ENCODE measurements at regions not wholly inside any gene's neighbourhood (a gene's known extent, or its start where the extent isn't known, plus 50 kb on each side); places are given as distances from the start of the nearest gene placed in this dataset.
A peak's percentile ranks its signal among the peaks of the same experiment; 100 is the strongest.

DNA sequence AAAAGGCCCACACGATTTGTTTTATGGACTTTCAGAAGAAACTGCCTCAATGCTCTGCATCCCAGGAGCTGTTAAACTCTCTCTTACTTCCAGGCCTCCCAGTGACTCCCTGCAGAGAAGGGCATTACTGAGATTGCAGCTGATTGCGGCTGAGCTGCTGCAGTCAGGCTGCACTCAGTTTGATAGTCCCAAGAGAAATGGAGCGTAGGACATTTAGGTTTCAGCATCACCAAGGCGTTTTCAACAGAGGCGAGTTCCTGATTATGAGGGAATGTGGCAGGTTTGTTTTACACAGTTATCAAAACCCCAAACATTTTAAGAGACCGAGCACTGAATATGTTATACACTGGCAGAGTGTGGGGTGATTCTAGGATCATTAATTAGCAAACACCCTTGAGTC, 145.6 kb downstream of the TBX18 start:
- peak overlapping the region in 1 of 4 donors; percentile 27 for H3K27ac ChIP-seq
- no peaks in the 10 kb centered on the region for H3K9me3 ChIP-seq
- peaks cover 0 to 4% (median 0%) of the 10 kb centered on the region in 4 donors for H3K4me1 ChIP-seq
- no peak overlapping the region for H3K4me3 ChIP-seq
- no peak for DNase-seq (ENCODE audit: low spot score in 2 of 2)
- no peaks in the 10 kb centered on the region for H3K36me3 ChIP-seq
- no peak for TF ChIP-seq EP300 (IDR thresholded peaks at IDR 0.05)
- TF ChIP-seq, protein P1, sequence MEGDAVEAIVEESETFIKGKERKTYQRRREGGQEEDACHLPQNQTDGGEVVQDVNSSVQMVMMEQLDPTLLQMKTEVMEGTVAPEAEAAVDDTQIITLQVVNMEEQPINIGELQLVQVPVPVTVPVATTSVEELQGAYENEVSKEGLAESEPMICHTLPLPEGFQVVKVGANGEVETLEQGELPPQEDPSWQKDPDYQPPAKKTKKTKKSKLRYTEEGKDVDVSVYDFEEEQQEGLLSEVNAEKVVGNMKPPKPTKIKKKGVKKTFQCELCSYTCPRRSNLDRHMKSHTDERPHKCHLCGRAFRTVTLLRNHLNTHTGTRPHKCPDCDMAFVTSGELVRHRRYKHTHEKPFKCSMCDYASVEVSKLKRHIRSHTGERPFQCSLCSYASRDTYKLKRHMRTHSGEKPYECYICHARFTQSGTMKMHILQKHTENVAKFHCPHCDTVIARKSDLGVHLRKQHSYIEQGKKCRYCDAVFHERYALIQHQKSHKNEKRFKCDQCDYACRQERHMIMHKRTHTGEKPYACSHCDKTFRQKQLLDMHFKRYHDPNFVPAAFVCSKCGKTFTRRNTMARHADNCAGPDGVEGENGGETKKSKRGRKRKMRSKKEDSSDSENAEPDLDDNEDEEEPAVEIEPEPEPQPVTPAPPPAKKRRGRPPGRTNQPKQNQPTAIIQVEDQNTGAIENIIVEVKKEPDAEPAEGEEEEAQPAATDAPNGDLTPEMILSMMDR (IDR thresholded peaks at IDR 0.05), result no peak
- no peak for TF ChIP-seq POLR2A (IDR thresholded peaks at IDR 0.05)
- H3K27me3 ChIP-seq, result no peaks in the 10 kb centered on the region
- 45 to 56% methylated on average over 6 of the region's 6 CpGs for WGBS, 2 donors

DNA sequence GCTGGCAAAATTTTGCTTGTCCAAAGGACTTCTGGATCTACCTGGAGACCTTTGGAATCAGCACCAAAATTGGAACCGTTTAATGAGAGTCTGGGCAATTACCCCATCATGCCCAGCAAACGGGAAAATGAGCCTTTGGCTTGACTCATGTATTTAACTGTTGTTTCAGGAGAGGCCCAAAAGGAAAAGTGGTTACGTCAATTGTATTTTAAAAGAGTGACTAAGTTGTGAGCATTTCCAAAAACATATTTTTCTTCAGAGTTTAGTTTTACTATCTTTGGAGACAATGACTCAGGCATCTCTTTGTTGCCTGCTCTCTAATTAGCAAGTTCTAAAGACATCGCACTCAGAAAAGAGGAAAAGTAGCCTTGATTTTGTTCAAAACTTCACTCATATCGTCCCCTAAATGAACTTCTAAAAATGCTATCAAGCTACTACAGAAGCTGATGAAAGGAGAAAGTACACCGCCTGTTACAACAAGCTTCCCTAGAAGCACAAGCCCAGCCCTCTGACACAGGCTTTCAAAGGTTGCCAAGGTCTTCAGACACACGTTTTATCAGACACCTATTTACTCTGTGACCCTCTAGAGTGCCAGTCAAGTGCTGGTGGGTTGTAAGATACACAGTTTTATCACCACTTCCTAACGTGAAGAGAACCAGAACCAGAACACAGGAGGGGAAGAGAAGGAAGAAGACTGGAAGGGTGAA, 146.2 kb downstream of the TBX18 start:
- H3K4me1 ChIP-seq, result peaks cover 0 to 4% (median 0%) of the 10 kb centered on the region in 4 donors
- 54% methylated on average over 8 of the region's 8 CpGs for WGBS, 2 donors
- TF ChIP-seq EP300 (IDR thresholded peaks at IDR 0.05), result no peak
- TF ChIP-seq, protein P1 (IDR thresholded peaks at IDR 0.05), result no peak
- no peak for TF ChIP-seq POLR2A (IDR thresholded peaks at IDR 0.05)
- no peaks in the 10 kb centered on the region for H3K9me3 ChIP-seq
- H3K4me3 ChIP-seq, result no peak overlapping the region
- no peaks in the 10 kb centered on the region for H3K36me3 ChIP-seq
- H3K27ac ChIP-seq, result peak overlapping the region in 2 of 4 donors; percentile 27 to 67
- no peaks in the 10 kb centered on the region for H3K27me3 ChIP-seq
- DNase-seq (ENCODE audit: low spot score in 2 of 2), result no peak

DNA sequence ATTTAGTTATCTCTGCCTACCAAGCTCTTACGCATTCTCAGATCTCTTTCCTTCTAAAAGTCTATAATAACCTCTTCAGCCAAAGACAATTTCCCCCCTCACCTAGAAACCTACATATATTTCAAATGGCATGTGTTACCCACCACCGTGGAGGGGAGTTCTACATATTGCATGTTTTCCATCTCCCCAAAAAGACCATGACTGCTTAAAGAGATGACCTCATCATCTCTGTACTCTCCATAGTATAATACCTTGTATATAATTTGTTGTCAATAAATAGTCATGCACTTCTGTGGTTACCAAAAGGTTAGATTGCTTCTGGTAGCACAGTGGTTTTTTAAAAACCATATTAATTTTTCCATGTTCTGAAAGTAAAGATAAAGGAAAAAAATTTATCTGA, 148.4 kb downstream of the TBX18 start:
- no peak for TF ChIP-seq POLR2A (IDR thresholded peaks at IDR 0.05)
- no peak for TF ChIP-seq EP300 (IDR thresholded peaks at IDR 0.05)
- TF ChIP-seq, protein P1 (IDR thresholded peaks at IDR 0.05), result no peak
- DNase-seq (ENCODE audit: low spot score in 2 of 2), result no peak

DNA sequence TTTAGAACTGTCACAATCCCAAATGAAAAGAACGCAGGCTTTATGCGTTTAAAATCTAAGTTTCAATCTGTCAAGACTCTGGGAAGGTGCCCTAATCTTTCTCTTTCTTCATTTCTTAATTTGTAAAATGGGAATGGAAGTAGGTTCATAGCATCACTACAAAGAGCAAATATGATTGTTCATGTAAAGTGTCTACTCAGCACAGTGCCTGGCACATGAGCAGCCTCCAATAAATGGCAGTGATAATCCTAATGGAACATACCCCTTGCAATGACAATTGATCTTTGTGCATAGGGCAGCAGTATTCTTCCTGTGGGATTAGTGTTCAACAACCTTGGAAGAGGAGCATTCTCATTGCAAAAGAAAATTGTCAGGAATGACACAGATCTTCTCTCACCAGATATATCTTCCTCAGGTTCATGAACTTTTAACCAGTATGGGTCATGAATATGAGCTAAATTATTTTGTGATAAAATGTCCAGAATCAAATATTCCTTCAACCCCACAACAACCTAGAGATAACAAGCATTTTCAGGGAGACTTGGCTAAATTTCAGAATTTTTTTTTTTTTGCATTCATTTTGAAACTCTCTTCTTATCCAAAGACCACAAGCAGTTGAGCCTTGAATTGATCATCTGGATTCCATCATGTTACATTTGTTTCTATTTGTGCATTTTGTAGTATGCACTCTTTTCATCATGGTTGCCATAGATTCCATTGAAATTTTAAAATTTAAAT, 149.1 kb downstream of the TBX18 start:
- Histone ChIP-seq H3K27me3 (no peaks in the 10 kb centered on the region), H3K9me3 (no peaks in the 10 kb centered on the region), H3K27ac (no peak overlapping the region), H3K4me1 (peaks cover 0 to 4% (median 0%) of the 10 kb centered on the region in 4 donors), H3K4me3 (no peak overlapping the region), H3K36me3 (no peaks in the 10 kb centered on the region)
- TF ChIP-seq, protein P1 (IDR thresholded peaks at IDR 0.05), result no peak
- no peak for TF ChIP-seq POLR2A (IDR thresholded peaks at IDR 0.05)
- no peak for TF ChIP-seq EP300 (IDR thresholded peaks at IDR 0.05)
- 63 to 92% methylated on average over 2 of the region's 2 CpGs for WGBS, 2 donors
- DNase-seq (ENCODE audit: low spot score in 2 of 2), result no peak

More for the DNA sequence above, 148.4 kb downstream of the TBX18 start:
- Histone ChIP-seq H3K9me3 (no peaks in the 10 kb centered on the region), H3K27ac (no peak overlapping the region), H3K27me3 (no peaks in the 10 kb centered on the region), H3K36me3 (no peaks in the 10 kb centered on the region), H3K4me3 (no peak overlapping the region), H3K4me1 (peaks cover 0 to 4% (median 0%) of the 10 kb centered on the region in 4 donors)
- 82 to 94% methylated on average over 2 of the region's 2 CpGs for WGBS, 2 donors

DNA sequence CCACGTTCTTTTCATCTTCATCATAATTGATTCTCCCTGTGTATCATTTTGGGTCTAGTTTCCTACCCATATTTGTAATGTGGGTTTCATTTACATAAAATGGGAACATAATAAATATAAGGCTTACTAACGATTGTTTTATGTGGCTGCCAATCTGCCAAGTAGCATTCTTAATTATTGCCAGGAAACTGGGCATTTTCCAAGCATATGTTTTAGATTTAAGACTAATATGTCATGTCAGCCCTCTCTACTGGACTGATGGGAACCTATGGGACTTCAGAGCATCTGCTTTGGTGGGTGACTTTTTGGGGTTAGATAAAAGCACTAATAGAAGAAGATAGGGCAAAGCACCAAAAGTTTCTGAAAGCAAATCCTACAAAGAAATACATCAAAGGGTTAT, 157.5 kb downstream of the TBX18 start:
- Histone ChIP-seq H3K4me1 (no peaks in the 10 kb centered on the region), H3K9me3 (no peaks in the 10 kb centered on the region), H3K36me3 (no peaks in the 10 kb centered on the region), H3K27me3 (no peaks in the 10 kb centered on the region), H3K27ac (no peak overlapping the region), H3K4me3 (no peak overlapping the region)
- TF ChIP-seq EP300 (IDR thresholded peaks at IDR 0.05) (no peak), POLR2A (IDR thresholded peaks at IDR 0.05) (no peak)
- TF ChIP-seq, protein P1 (IDR thresholded peaks at IDR 0.05), result no peak
- DNase-seq (ENCODE audit: low spot score in 2 of 2), result no peak
- WGBS, 2 donors, result 68 to 70% methylated on average over 2 of the region's 2 CpGs

Measured in tibial nerve (tissue), 4 donors.